ENCODE measurements at regions not wholly inside any gene's neighbourhood (a gene's known extent, or its start where the extent isn't known, plus 50 kb on each side); places are given as distances from the start of the nearest gene placed in this dataset.

GRCh38 chr5:171597946-171598640 lies 178.6 kb downstream of the FGF18 start:
- intact Hi-C loops (cut with DNase I) = no loop called here
- no peak for DNase-seq (ENCODE audit: low spot score)

- no peak for DNase-seq (ENCODE audit: low spot score)
- intact Hi-C loops (cut with DNase I) = no loop called here
These were observed 179.2 kb downstream of the FGF18 start for GRCh38 chr5:171598641-171599152.

- intact Hi-C loops (cut with DNase I) = no loop called here
- DNase-seq (ENCODE audit: low spot score) = no peak
These were observed 180.0 kb downstream of the FGF18 start for GRCh38 chr5:171599411-171599810.

- DNase-seq (ENCODE audit: low spot score) = no peak
- intact Hi-C loops (cut with DNase I) = no loop called here
These were observed 180.6 kb downstream of the FGF18 start for GRCh38 chr5:171599957-171600612.

- no peak for DNase-seq (ENCODE audit: low spot score)
- intact Hi-C loops (cut with DNase I) = no loop called here
These were observed 181.4 kb downstream of the FGF18 start for GRCh38 chr5:171600741-171601265.

GRCh38 chr5:171601266-171601881 lies 181.9 kb downstream of the FGF18 start:
- DNase-seq (ENCODE audit: low spot score) = no peak
- intact Hi-C loops (cut with DNase I) = no loop called here

GRCh38 chr5:171603591-171603990 lies 182.0 kb upstream of the SMIM23 start:
- intact Hi-C loops (cut with DNase I) = no loop called here

GRCh38 chr5:171604195-171604594 lies 181.4 kb upstream of the SMIM23 start:
- no peak for DNase-seq (ENCODE audit: low spot score)
- intact Hi-C loops (cut with DNase I) = no loop called here

More at GRCh38 chr5:171603591-171603990, 182.0 kb upstream of the SMIM23 start:
- no peak for DNase-seq (ENCODE audit: low spot score)

- intact Hi-C loops (cut with DNase I) = no loop called here
- DNase-seq (ENCODE audit: low spot score) = no peak
These were observed 179.1 kb upstream of the SMIM23 start for GRCh38 chr5:171606414-171607024.

GRCh38 chr5:171607863-171608262 lies 177.8 kb upstream of the SMIM23 start:
- DNase-seq (ENCODE audit: low spot score) = no peak
- intact Hi-C loops (cut with DNase I) = no loop called here

GRCh38 chr5:171609806-171610452 lies 175.7 kb upstream of the SMIM23 start:
- peak; percentile 63 for DNase-seq (ENCODE audit: low spot score)
- intact Hi-C loops (cut with DNase I) = no loop called here

- intact Hi-C loops (cut with DNase I) = no loop called here
- no peak for DNase-seq (ENCODE audit: low spot score)
These were observed 174.9 kb upstream of the SMIM23 start for GRCh38 chr5:171610686-171611085.

GRCh38 chr5:171612749-171613148 lies 172.9 kb upstream of the SMIM23 start:
- DNase-seq (ENCODE audit: low spot score) = no peak

GRCh38 chr5:171614511-171614910 lies 171.1 kb upstream of the SMIM23 start:
- intact Hi-C loops (cut with DNase I) = no loop called here
- DNase-seq (ENCODE audit: low spot score) = no peak

More at GRCh38 chr5:171612749-171613148, 172.9 kb upstream of the SMIM23 start:
- intact Hi-C loops (cut with DNase I) = no loop called here

- intact Hi-C loops (cut with DNase I) = loop anchor here in 1 of 2 donors (5.0 kb wide), 1 partner anchor 522 kb away; no protein-coding TSS in a partner anchor
- no peak for DNase-seq (ENCODE audit: low spot score)
These were observed 170.5 kb upstream of the SMIM23 start for GRCh38 chr5:171614971-171615653.

GRCh38 chr5:171615705-171616640 lies 169.6 kb upstream of the SMIM23 start:
- DNase-seq (ENCODE audit: low spot score) = no peak
- intact Hi-C loops (cut with DNase I) = loop anchor here in 1 of 2 donors (5.0 kb wide), 1 partner anchor 521 kb away; no protein-coding TSS in a partner anchor

- no peak for DNase-seq (ENCODE audit: low spot score)
- intact Hi-C loops (cut with DNase I) = loop anchor here in 1 of 2 donors (5.0 kb wide), 1 partner anchor 520 kb away; no protein-coding TSS in a partner anchor
These were observed 168.4 kb upstream of the SMIM23 start for GRCh38 chr5:171617266-171617665.

Measured in posterior vena cava (tissue), 2 donors.